Naive thymus-derived CD8-positive, alpha-beta T cell (primary cell): ENCODE measurements at regions not wholly inside any gene's neighbourhood (a gene's known extent, or its start where the extent isn't known, plus 50 kb on each side); places are given as distances from the start of the nearest gene placed in this dataset.

Experiments used
- ATAC-seq, 2 donors: fragments of 150-1000 bp; cut with Tn5 transposase in 1 of 2; sonication (Bioruptor Pico), chemical (Tn5 transposase) in 1 of 2; 1 replicate in 1 of 2; 2 replicates in 1 of 2; pipeline ENCODE4 v1.10.0; 2021; ENCODE audit warnings: mild to moderate bottlenecking in 2 of 2, moderate library complexity in 2 of 2
- POLR2A ChIA-PET: fragments of 350-600 bp; sonication (Branson Sonifier 250); formaldehyde crosslinking; loops from one replicate; lab custom pipeline; 2021; ENCODE audit warnings: antibody characterized with exemption; lab: Charles Lee
- DNase-seq, 10 donors: peaks; one replicate each; pipeline versions ENCODE4 v3.0.0 to v3.0.0-alpha.2; 2020 to 2022
- H3K27ac Mint-ChIP-seq, 10 donors: one replicate each; pipeline ENCODE4 v1.8.0; 2020 to 2022; ENCODE audit warnings: mild to moderate bottlenecking in 10 of 10, mixed read lengths in 10 of 10, moderate library complexity in 4 of 10, inconsistent platforms in 1 of 10
- H3K27me3 Mint-ChIP-seq, 5 donors: one replicate each; pipeline ENCODE4 v1.8.0; 2021 to 2022; ENCODE audit warnings: mixed read lengths in 5 of 5
- H3K36me3 Mint-ChIP-seq, 3 donors: one replicate each; pipeline ENCODE4 v1.8.0; 2020 to 2022; ENCODE audit warnings: mixed read lengths in 3 of 3, mild to moderate bottlenecking in 2 of 3, inconsistent platforms in 1 of 3
- H3K4me1 Mint-ChIP-seq, 4 donors: one replicate each; pipeline ENCODE4 v1.8.0; 2021 to 2022; ENCODE audit warnings: mixed read lengths in 4 of 4
- H3K4me3 Mint-ChIP-seq, 10 donors: one replicate each; pipeline ENCODE4 v1.8.0; 2020 to 2022; ENCODE audit warnings: mild to moderate bottlenecking in 10 of 10, mixed read lengths in 10 of 10, moderate library complexity in 6 of 10, inconsistent platforms in 1 of 10
- H3K9me3 Mint-ChIP-seq, 9 donors: one replicate each; pipeline ENCODE4 v1.8.0; 2020 to 2022; ENCODE audit warnings: mixed read lengths in 9 of 9, mild to moderate bottlenecking in 3 of 9, inconsistent platforms in 1 of 9, moderate library complexity in 1 of 9

GRCh38 chr10:62626079-62626478 is 178.4 kb upstream of the ADO start:
- Mint-ChIP-seq H3K27ac (no peak overlapping the region), H3K27me3 (peaks cover 0 to 3% (median 0%) of the 10 kb centered on the region in 5 donors), H3K4me1 (peaks cover 0 to 3% (median 1%) of the 10 kb centered on the region in 4 donors), H3K36me3 (no peaks in the 10 kb centered on the region), H3K4me3 (no peak overlapping the region), H3K9me3 (no peaks in the 10 kb centered on the region)
- DNase-seq (no peak), ATAC-seq (no peak)
- POLR2A ChIA-PET = no interaction called here

- POLR2A ChIA-PET = no interaction called here
- DNase-seq (no peak), ATAC-seq (no peak)
- no peak overlapping the region for H3K4me3 Mint-ChIP-seq
- no peak overlapping the region for H3K27ac Mint-ChIP-seq
- peaks cover 0 to 3% (median 0%) of the 10 kb centered on the region in 5 donors for H3K27me3 Mint-ChIP-seq
- no peaks in the 10 kb centered on the region for H3K36me3 Mint-ChIP-seq
- peaks cover 0 to 10% (median 2%) of the 10 kb centered on the region in 4 donors for H3K4me1 Mint-ChIP-seq
- H3K9me3 Mint-ChIP-seq = no peaks in the 10 kb centered on the region
Observed at GRCh38 chr10:62626817-62627216, 177.7 kb upstream of the ADO start.

- H3K4me1 Mint-ChIP-seq = peaks cover 5 to 22% (median 9%) of the 10 kb centered on the region in 4 donors
- POLR2A ChIA-PET = no interaction called here
- no peaks in the 10 kb centered on the region for H3K9me3 Mint-ChIP-seq
- H3K27ac Mint-ChIP-seq = no peak overlapping the region
- DNase-seq (no peak), ATAC-seq (no peak)
- H3K4me3 Mint-ChIP-seq = no peak overlapping the region
- peaks cover 0 to 3% (median 0%) of the 10 kb centered on the region in 5 donors for H3K27me3 Mint-ChIP-seq
- no peaks in the 10 kb centered on the region for H3K36me3 Mint-ChIP-seq
Observed at GRCh38 chr10:62627983-62628382, 176.5 kb upstream of the ADO start.

- H3K27me3 Mint-ChIP-seq = peaks cover 0 to 2% (median 0%) of the 10 kb centered on the region in 5 donors
- no peaks in the 10 kb centered on the region for H3K36me3 Mint-ChIP-seq
- no peak for ATAC-seq
- POLR2A ChIA-PET = interaction anchor here (0.9 kb wide), 1 partner anchor 502 kb away, joined by 3 read pairs; the partner anchor contains the start of gene NRBF2
- H3K9me3 Mint-ChIP-seq = no peaks in the 10 kb centered on the region
- peaks cover 5 to 26% (median 14%) of the 10 kb centered on the region in 4 donors for H3K4me1 Mint-ChIP-seq
- no peak overlapping the region for H3K4me3 Mint-ChIP-seq
- peak overlapping the region in 3 of 10 donors; percentile 43 to 52 (median 48) for H3K27ac Mint-ChIP-seq
- DNase-seq = no peak
Observed at GRCh38 chr10:62631241-62631640, 173.3 kb upstream of the ADO start.

- Mint-ChIP-seq H3K36me3 (no peaks in the 10 kb centered on the region), H3K27ac (peak overlapping the region in 8 of 10 donors; percentile 26 to 91 (median 82)), H3K4me1 (peaks cover 5 to 26% (median 14%) of the 10 kb centered on the region in 4 donors), H3K4me3 (peak overlapping the region in 4 of 10 donors; percentile 11 to 74 (median 58)), H3K9me3 (no peaks in the 10 kb centered on the region), H3K27me3 (peaks cover 0 to 2% (median 0%) of the 10 kb centered on the region in 5 donors)
- POLR2A ChIA-PET = no interaction called here
- peak; percentile 57 to 74 for ATAC-seq
- peak in 7 of 10 donors; percentile 23 to 63 (median 48) for DNase-seq
Observed at GRCh38 chr10:62632071-62632809, 172.3 kb upstream of the ADO start.

- ATAC-seq = no peak
- Mint-ChIP-seq H3K4me1 (peaks cover 7 to 26% (median 14%) of the 10 kb centered on the region in 4 donors), H3K36me3 (no peaks in the 10 kb centered on the region), H3K27me3 (no peaks in the 10 kb centered on the region), H3K4me3 (no peak overlapping the region), H3K27ac (peak overlapping the region in 3 of 10 donors; percentile 22 to 61 (median 42)), H3K9me3 (no peaks in the 10 kb centered on the region)
- no peak for DNase-seq
- POLR2A ChIA-PET = interaction anchor here (1.1 kb wide), 1 partner anchor 184 kb away, joined by 3 read pairs; no protein-coding TSS in a partner anchor
Observed at GRCh38 chr10:62633976-62634375, 170.5 kb upstream of the ADO start.

GRCh38 chr10:62634576-62634975 is 169.9 kb upstream of the ADO start:
- Mint-ChIP-seq H3K27me3 (no peaks in the 10 kb centered on the region), H3K4me1 (peaks cover 7 to 26% (median 14%) of the 10 kb centered on the region in 4 donors), H3K9me3 (no peaks in the 10 kb centered on the region), H3K36me3 (no peaks in the 10 kb centered on the region), H3K4me3 (no peak overlapping the region), H3K27ac (peak overlapping the region in 5 of 10 donors; percentile 35 to 85 (median 67))
- ATAC-seq (no peak), DNase-seq (no peak)
- POLR2A ChIA-PET = interaction anchor here (1.1 kb wide), 1 partner anchor 183 kb away, joined by 3 read pairs; no protein-coding TSS in a partner anchor

GRCh38 chr10:62635127-62635526 is 169.4 kb upstream of the ADO start:
- POLR2A ChIA-PET = no interaction called here

GRCh38 chr10:62636825-62637248 is 167.7 kb upstream of the ADO start:
- no peak overlapping the region for H3K4me3 Mint-ChIP-seq
- peaks cover 5 to 17% (median 12%) of the 10 kb centered on the region in 4 donors for H3K4me1 Mint-ChIP-seq
- peak; percentile 48 to 55 for ATAC-seq

More at GRCh38 chr10:62635127-62635526, 169.4 kb upstream of the ADO start:
- Mint-ChIP-seq H3K4me3 (no peak overlapping the region), H3K9me3 (no peaks in the 10 kb centered on the region), H3K36me3 (no peaks in the 10 kb centered on the region), H3K4me1 (peaks cover 7 to 26% (median 14%) of the 10 kb centered on the region in 4 donors), H3K27me3 (no peaks in the 10 kb centered on the region), H3K27ac (peak overlapping the region in 7 of 10 donors; percentile 28 to 85 (median 67))
- ATAC-seq (no peak), DNase-seq (no peak)

GRCh38 chr10:62637249-62638061 is 167.1 kb upstream of the ADO start:
- H3K27me3 Mint-ChIP-seq = no peaks in the 10 kb centered on the region
- ATAC-seq = peak; percentile 92 to 93
- no peaks in the 10 kb centered on the region for H3K36me3 Mint-ChIP-seq
- H3K4me3 Mint-ChIP-seq = no peak overlapping the region
- H3K9me3 Mint-ChIP-seq = no peaks in the 10 kb centered on the region
- peaks cover 2 to 11% (median 6%) of the 10 kb centered on the region in 4 donors for H3K4me1 Mint-ChIP-seq
- no peak overlapping the region for H3K27ac Mint-ChIP-seq
- POLR2A ChIA-PET = interaction anchor here (0.6 to 2.9 kb wide), 11 partner anchors 15 to 496 kb away, joined by 3 to 31 read pairs (median 5); partner anchors contain the start of genes ADO, EGR2 and NRBF2
- peak; percentile 8 to 81 (median 64) for DNase-seq

More at GRCh38 chr10:62636825-62637248, 167.7 kb upstream of the ADO start:
- no peak overlapping the region for H3K27ac Mint-ChIP-seq
- no peaks in the 10 kb centered on the region for H3K27me3 Mint-ChIP-seq
- no peaks in the 10 kb centered on the region for H3K9me3 Mint-ChIP-seq
- POLR2A ChIA-PET = interaction anchor here (0.7 to 2.9 kb wide), 11 partner anchors 14 to 496 kb away, joined by 3 to 31 read pairs (median 5); partner anchors contain the start of genes ADO, EGR2 and NRBF2
- no peaks in the 10 kb centered on the region for H3K36me3 Mint-ChIP-seq
- peak in 2 of 10 donors; percentile 13 to 41 for DNase-seq

- Mint-ChIP-seq H3K27ac (no peak overlapping the region), H3K4me3 (peak overlapping the region in 1 of 10 donors; percentile 11), H3K27me3 (no peaks in the 10 kb centered on the region), H3K9me3 (no peaks in the 10 kb centered on the region), H3K4me1 (peaks cover 0 to 9% (median 3%) of the 10 kb centered on the region in 4 donors), H3K36me3 (no peaks in the 10 kb centered on the region)
- no peak for DNase-seq
- ATAC-seq = no peak
- POLR2A ChIA-PET = interaction anchor here (0.8 to 2.9 kb wide), 7 partner anchors 43 to 494 kb away, joined by 4 to 31 read pairs (median 6); partner anchors contain the start of genes ADO, EGR2 and NRBF2
Observed at GRCh38 chr10:62638062-62638477, 166.4 kb upstream of the ADO start.

GRCh38 chr10:62639144-62639543 is 165.4 kb upstream of the ADO start:
- Mint-ChIP-seq H3K9me3 (no peaks in the 10 kb centered on the region), H3K4me1 (peaks cover 0 to 9% (median 3%) of the 10 kb centered on the region in 4 donors), H3K27ac (peak overlapping the region in 3 of 10 donors; percentile 49 to 69 (median 67)), H3K4me3 (no peak overlapping the region), H3K36me3 (peaks cover 0 to 5% (median 0%) of the 10 kb centered on the region in 3 donors), H3K27me3 (no peaks in the 10 kb centered on the region)
- DNase-seq = no peak
- ATAC-seq = no peak
- POLR2A ChIA-PET = interaction anchor here (0.8 to 2.9 kb wide), 3 partner anchors 142 to 178 kb away, joined by 3 to 31 read pairs (median 3); partner anchors contain the start of gene ADO
